Neuron (in vitro differentiated cells): ENCODE measurements at regions not wholly inside any gene's neighbourhood (a gene's known extent, or its start where the extent isn't known, plus 50 kb on each side); places are given as distances from the start of the nearest gene placed in this dataset.

Experiments used
- H2AFZ ChIP-seq: one replicate; pipeline ENCODE4 v1.6.1; 2013; ENCODE audit warnings: low read depth, mild to moderate bottlenecking, inconsistent platforms, low read length, moderate library complexity
- H3K27me3 ChIP-seq: one replicate; pipeline ENCODE4 v1.6.1; 2013; ENCODE audit warnings: low read length; ENCODE audit not compliant: insufficient read depth
- H3K36me3 ChIP-seq: one replicate; pipeline ENCODE4 v1.6.1; 2013; ENCODE audit warnings: low read length; ENCODE audit not compliant: insufficient read depth
- H3K4me1 ChIP-seq: one replicate; pipeline ENCODE4 v1.6.1; 2013; ENCODE audit warnings: low read length; ENCODE audit not compliant: insufficient read depth
- H3K4me3 ChIP-seq: 2 replicates; pipeline ENCODE4 v1.5.1; 2013; ENCODE audit warnings: mild to moderate bottlenecking, low read length, moderate library complexity
- H3K9me3 ChIP-seq: one replicate; pipeline ENCODE4 v1.6.1; 2013; ENCODE audit warnings: low read length

GRCh38 chr4:32318926-32319325 is 1598.8 kb downstream of the PCDH7 start:
- no peaks in the 10 kb centered on the region for H3K36me3 ChIP-seq
- no peaks in the 10 kb centered on the region for H3K27me3 ChIP-seq
- no peak overlapping the region for H2AFZ ChIP-seq
- no peaks in the 10 kb centered on the region for H3K9me3 ChIP-seq
- no peak overlapping the region for H3K4me3 ChIP-seq
- H3K4me1 ChIP-seq, result no peaks in the 10 kb centered on the region

- no peaks in the 10 kb centered on the region for H3K36me3 ChIP-seq
- no peaks in the 10 kb centered on the region for H3K9me3 ChIP-seq
- no peak overlapping the region for H2AFZ ChIP-seq
- H3K4me3 ChIP-seq, result no peak overlapping the region
- H3K27me3 ChIP-seq, result no peaks in the 10 kb centered on the region
- H3K4me1 ChIP-seq, result no peaks in the 10 kb centered on the region
Observed at GRCh38 chr4:32321421-32321820, 1601.3 kb downstream of the PCDH7 start.

- Histone ChIP-seq H3K4me3 (no peak overlapping the region), H3K36me3 (no peaks in the 10 kb centered on the region), H3K9me3 (no peaks in the 10 kb centered on the region), H3K4me1 (no peaks in the 10 kb centered on the region), H2AFZ (no peak overlapping the region), H3K27me3 (no peaks in the 10 kb centered on the region)
Observed at GRCh38 chr4:32334759-32335158, 1614.6 kb downstream of the PCDH7 start.

- H3K4me1 ChIP-seq, result no peaks in the 10 kb centered on the region
- H3K27me3 ChIP-seq, result no peaks in the 10 kb centered on the region
- H2AFZ ChIP-seq, result no peak overlapping the region
- H3K36me3 ChIP-seq, result no peaks in the 10 kb centered on the region
- no peak overlapping the region for H3K4me3 ChIP-seq
- no peaks in the 10 kb centered on the region for H3K9me3 ChIP-seq
Observed at GRCh38 chr4:32337403-32337802, 1617.2 kb downstream of the PCDH7 start.

GRCh38 chr4:32340591-32340990 is 1620.4 kb downstream of the PCDH7 start:
- H2AFZ ChIP-seq, result no peak overlapping the region
- H3K9me3 ChIP-seq, result no peaks in the 10 kb centered on the region
- H3K4me3 ChIP-seq, result no peak overlapping the region
- H3K4me1 ChIP-seq, result no peaks in the 10 kb centered on the region
- no peaks in the 10 kb centered on the region for H3K27me3 ChIP-seq
- H3K36me3 ChIP-seq, result no peaks in the 10 kb centered on the region

GRCh38 chr4:32341342-32341741 is 1621.2 kb downstream of the PCDH7 start:
- no peak overlapping the region for H3K4me3 ChIP-seq
- H3K4me1 ChIP-seq, result no peaks in the 10 kb centered on the region
- no peak overlapping the region for H2AFZ ChIP-seq
- no peaks in the 10 kb centered on the region for H3K27me3 ChIP-seq
- H3K36me3 ChIP-seq, result no peaks in the 10 kb centered on the region
- no peaks in the 10 kb centered on the region for H3K9me3 ChIP-seq

GRCh38 chr4:32342054-32342453 is 1621.9 kb downstream of the PCDH7 start:
- Histone ChIP-seq H3K4me3 (no peak overlapping the region), H3K9me3 (no peaks in the 10 kb centered on the region), H3K4me1 (no peaks in the 10 kb centered on the region), H3K36me3 (no peaks in the 10 kb centered on the region), H3K27me3 (no peaks in the 10 kb centered on the region), H2AFZ (no peak overlapping the region)

GRCh38 chr4:32349026-32349425 is 1628.9 kb downstream of the PCDH7 start:
- Histone ChIP-seq H3K9me3 (no peaks in the 10 kb centered on the region), H3K36me3 (no peaks in the 10 kb centered on the region), H3K27me3 (no peaks in the 10 kb centered on the region), H3K4me1 (no peaks in the 10 kb centered on the region), H2AFZ (no peak overlapping the region), H3K4me3 (no peak overlapping the region)

GRCh38 chr4:32374206-32374605 is 1654.0 kb downstream of the PCDH7 start:
- Histone ChIP-seq H3K36me3 (no peaks in the 10 kb centered on the region), H2AFZ (no peak overlapping the region), H3K4me1 (no peaks in the 10 kb centered on the region), H3K9me3 (no peaks in the 10 kb centered on the region), H3K27me3 (no peaks in the 10 kb centered on the region), H3K4me3 (no peak overlapping the region)

- Histone ChIP-seq H2AFZ (no peak overlapping the region), H3K4me1 (peaks cover 8% of the 10 kb centered on the region), H3K27me3 (no peaks in the 10 kb centered on the region), H3K36me3 (no peaks in the 10 kb centered on the region), H3K9me3 (no peaks in the 10 kb centered on the region), H3K4me3 (no peak overlapping the region)
Observed at GRCh38 chr4:32393806-32394205, 1673.6 kb downstream of the PCDH7 start.

GRCh38 chr4:32394255-32394654 is 1674.1 kb downstream of the PCDH7 start:
- H3K4me3 ChIP-seq, result no peak overlapping the region
- no peaks in the 10 kb centered on the region for H3K9me3 ChIP-seq
- no peaks in the 10 kb centered on the region for H3K36me3 ChIP-seq
- H2AFZ ChIP-seq, result no peak overlapping the region
- peaks cover 8% of the 10 kb centered on the region for H3K4me1 ChIP-seq
- no peaks in the 10 kb centered on the region for H3K27me3 ChIP-seq

GRCh38 chr4:32396507-32397070 is 1676.4 kb downstream of the PCDH7 start:
- H3K4me3 ChIP-seq, result no peak overlapping the region
- peaks cover 8% of the 10 kb centered on the region for H3K4me1 ChIP-seq
- H3K27me3 ChIP-seq, result no peaks in the 10 kb centered on the region
- H2AFZ ChIP-seq, result no peak overlapping the region
- no peaks in the 10 kb centered on the region for H3K9me3 ChIP-seq
- H3K36me3 ChIP-seq, result no peaks in the 10 kb centered on the region

- Histone ChIP-seq H3K4me3 (no peak overlapping the region), H3K27me3 (no peaks in the 10 kb centered on the region), H3K4me1 (peaks cover 8% of the 10 kb centered on the region), H3K36me3 (no peaks in the 10 kb centered on the region), H2AFZ (no peak overlapping the region), H3K9me3 (no peaks in the 10 kb centered on the region)
Observed at GRCh38 chr4:32400870-32401269, 1680.7 kb downstream of the PCDH7 start.

GRCh38 chr4:32417113-32417704 is 1697.0 kb downstream of the PCDH7 start:
- Histone ChIP-seq H3K4me3 (no peak overlapping the region), H2AFZ (no peak overlapping the region), H3K27me3 (no peaks in the 10 kb centered on the region), H3K4me1 (no peaks in the 10 kb centered on the region), H3K36me3 (no peaks in the 10 kb centered on the region), H3K9me3 (no peaks in the 10 kb centered on the region)
